Dermis microvascular lymphatic vessel endothelial cell (primary cell): ENCODE measurements at regions not wholly inside any gene's neighbourhood (a gene's known extent, or its start where the extent isn't known, plus 50 kb on each side); places are given as distances from the start of the nearest gene placed in this dataset.

ENCODE experiments used
- DNase-seq, 2 donors: peaks; one replicate each; pipeline versions ENCODE4 v3.0.0 to v3.0.0-alpha.2; 2010; ENCODE audit warnings: low read depth in 2 of 2

DNA sequence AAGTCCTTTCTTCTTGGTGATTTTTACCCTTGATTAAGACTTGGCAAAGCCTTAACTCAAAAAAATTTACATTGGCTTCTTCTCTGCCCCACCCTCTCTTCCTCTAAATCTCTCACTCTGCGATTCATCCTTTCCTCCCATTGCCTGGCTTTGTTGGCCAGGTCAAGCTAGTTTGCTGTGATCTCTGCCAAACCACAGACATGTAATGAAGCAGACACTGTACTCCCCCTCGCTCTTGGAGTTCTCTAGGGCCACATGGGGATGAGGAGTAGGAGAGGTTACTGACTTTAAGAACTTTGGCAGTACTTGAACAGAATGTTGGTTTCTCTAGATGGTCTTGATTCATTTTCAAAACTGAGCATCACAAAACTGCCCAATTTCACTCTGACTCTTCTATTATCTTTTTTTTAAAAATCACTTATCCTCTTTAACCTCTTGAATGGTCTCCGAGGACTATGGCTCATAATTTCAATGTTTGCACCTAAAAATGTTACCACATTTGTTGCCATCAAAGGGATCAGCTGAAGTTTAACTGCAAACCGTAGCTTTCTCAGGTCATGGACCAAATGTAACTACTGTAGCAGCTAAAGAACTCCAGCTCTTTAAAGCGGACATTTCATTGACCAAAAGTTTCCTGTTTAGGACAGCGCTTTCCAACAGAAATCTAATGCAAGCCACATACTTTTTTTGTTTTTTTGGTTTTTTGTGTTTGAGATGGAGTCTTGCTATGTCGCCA lies 62.7 kb upstream of the IPO9 start:
- peak in 1 of 2 donors; percentile 34 for DNase-seq

DNA sequence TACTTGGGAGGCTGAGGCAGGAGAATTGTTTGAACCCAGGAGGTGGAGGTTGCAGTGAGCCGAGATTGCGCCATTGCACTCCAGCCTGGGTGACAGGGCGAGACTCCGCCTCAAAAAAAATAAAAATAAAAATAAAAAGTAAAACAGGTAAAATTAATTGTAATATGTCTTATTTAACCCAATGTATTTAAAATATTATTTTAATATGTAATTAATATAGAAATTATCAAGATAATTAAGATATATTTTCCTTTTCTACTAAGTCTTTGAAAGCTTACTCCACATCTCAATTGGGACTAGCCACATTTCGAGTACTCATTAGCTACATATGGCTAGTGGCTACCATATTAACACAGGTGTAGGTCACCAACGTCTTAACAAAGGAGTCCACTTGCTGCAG lies 61.6 kb upstream of the IPO9 start:
- no peak for DNase-seq

DNA sequence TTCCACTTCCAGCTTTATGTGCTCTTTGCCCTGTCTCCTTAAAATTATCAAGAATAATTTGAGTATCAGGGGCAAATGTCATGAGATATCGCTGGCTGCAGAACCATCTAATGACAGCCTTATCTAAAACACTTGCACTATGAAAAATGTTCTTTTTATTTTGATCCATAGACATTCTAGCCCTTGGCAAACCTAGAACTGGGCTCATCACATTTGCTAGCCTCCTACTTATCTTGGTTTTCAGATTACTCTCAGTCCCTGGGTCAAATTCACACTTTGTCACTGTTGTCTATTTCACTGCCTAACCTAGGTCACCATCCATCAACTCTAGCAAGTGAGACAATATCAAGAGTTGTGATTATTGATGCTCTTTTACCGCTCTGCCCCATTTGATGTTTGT lies 59.9 kb upstream of the IPO9 start:
- DNase-seq = no peak

DNA sequence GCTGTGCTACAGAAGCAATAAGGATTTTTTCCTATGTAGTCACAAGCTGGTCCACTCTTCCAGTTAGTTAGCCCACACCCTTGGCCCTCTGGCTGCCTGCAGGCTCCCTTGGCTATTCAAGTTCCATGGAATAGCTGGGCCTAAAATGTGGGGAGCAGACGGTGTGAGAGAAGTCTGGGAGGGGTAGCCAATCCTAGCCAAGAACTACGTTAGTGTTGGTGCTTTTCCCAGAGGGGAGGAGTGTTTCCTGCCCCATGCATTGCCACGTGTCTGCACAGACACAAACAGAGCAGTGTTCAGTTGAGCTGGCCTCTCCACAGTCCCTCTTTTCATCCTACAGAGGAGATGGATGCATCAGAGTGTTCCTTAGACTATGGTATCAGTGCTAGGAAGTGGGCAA lies 59.0 kb upstream of the IPO9 start:
- peak in 1 of 2 donors; percentile 74 for DNase-seq

DNA sequence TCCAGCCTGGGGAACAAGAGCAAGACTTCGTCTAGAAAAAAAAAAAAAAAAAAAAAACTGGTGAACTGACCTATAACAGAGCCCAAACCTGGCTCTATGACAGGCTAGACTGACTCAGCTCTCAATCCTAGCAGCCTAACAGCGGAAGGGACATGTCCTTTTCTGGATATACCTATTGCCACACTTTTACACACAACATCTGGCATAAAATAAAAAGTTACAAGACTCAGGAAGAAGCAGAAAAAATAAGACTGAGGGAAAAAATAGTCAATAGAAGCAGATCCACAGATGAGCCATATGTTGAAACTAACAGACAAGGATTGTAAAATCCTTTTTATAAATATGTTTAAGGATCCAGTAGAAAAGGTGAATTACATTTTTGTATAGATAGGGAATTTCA lies 57.5 kb upstream of the IPO9 start:
- DNase-seq = no peak

DNA sequence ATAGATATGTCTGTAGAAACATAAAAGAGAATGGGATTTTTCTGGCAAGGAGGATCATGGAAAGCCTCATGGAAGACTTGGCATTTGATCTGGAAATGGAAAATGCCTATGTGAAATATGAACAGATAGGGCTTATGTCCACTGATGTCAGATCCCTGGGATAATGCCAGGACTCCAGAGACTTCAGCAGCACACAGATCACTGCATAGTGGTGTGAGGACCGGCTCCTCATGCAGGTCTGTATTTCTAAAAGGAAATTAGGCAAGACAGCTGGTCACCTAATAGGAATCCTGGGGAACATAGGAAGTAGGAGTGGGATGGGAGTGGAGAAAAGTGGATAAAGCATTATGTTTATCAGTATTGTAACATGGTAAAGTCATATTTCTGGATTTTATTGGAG lies 56.8 kb upstream of the IPO9 start:
- no peak for DNase-seq

DNA sequence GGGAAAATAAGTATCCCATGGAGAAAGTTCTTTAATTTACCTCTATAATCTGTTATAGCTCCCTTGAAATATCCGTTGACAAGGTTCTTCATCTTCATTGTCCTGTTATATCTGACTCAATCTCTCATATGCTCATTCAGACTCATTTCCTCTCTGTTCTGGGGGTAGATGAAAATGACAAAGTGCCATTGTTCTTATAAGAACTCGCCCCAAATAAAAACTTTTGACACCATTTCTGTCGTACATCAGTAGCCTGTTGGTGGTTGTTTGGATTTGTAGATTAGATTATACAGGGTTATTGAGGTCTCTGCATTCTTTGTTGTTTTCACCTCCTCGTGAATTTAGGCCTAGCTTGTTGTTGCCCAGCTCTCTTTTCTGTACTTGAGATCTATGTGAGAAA lies 55.2 kb upstream of the IPO9 start:
- DNase-seq = peak in 1 of 2 donors; percentile 83

DNA sequence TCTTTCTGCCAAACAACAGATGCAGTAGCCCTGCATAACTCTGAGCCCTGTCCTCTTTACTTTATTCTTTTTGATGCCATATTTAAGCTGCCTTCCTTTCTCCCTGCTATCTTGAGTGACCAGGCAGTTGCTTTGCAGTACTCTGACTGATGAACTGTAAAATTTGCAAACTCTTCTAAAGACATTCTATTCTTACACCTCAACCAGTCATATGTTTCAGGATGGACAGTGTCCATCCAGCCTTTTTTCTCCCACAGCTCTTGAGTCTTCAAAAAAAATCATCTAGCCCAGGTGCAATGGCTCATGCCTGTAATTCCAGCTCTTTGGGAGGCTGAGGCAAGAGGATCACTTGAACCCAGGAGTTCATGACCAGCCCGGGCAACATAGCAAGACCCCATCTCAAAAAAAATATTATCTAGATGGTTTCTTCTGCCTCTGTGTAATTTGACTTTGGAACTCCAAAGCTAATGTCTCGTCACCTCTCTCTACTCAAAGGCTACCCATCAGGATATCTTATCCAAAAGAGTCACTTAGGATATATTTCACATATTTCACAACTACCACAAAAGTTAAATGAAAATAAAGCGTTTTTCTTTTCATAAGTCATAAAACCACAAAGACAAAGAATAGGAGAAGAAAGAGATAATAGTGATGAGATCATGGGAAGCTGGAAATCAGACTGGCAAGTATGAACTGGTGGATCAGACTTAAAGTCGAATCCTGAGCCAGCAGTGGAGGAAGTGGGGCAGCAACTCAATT lies 54.6 kb upstream of the IPO9 start:
- DNase-seq = no peak

DNA sequence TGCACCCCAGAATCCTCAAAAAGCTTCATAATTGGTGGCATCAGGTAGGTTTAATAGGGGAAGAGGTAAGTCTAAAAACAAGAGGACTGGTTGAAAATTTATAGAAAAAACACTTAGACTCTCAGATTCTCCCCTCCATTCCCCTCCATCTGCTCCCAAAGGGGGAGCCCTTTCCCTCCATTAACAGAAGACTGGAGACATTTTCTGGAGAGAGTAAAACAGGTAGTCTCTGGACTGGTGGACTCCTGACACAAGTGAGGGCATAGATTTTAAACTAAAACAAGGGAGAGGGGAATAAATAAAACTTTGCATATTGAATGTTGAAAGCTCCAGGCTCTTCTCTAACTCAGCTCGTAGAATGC lies 54.0 kb upstream of the IPO9 start:
- no peak for DNase-seq

DNA sequence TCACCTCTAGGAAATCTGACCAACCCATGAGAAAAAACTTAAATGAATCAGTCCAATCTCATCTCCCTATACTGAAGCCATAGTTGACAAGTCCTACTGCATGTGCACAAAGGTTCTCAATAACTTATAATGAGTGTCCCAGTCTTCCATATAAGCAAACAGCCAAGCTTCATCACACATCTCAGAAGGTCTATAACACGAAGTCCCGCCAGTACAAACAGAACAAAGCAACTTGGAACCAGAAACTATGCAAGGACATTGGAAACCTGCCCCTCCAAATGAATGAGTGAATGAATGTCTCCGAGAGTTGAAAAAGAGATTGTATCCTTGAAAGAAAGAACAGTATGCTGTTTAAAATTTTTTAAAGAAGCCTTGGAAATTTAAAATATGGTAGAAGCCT lies 53.6 kb upstream of the IPO9 start:
- no peak for DNase-seq

DNA sequence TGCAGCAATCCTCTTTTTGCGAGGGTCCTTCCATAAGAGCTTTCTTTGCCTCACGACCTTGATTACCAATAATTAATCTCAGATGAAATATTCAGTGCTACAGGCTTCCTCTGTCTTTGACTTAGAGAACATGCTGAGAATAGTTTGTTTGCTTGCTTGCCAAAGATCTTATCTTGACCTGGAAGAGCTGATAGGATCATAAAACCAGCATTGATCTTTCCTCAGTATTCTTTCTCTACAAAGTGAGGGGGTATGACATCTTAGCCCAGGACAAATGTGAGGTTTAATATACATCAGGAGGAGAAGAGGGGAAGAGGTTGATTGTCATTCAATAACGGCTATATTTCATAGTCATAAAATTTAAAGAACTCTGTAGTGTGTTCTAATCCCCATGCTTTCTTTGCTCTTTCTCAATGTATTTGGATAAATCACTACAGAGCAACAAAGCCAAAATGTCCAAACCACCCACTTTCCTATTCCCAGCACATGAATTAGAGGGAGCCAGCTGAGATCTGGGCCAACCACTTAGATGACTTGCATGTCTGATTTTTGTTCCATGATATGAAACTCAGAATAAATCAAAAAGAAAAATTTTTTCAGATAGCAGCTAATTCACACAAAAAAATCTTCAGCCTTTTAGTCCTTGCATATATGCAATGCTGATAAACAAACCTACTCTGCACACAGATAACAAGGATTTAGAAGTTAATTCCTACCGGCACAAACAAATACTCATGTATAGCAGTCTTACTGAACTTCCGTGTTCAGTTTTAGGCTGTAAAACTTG lies 50.5 kb upstream of the IPO9 start:
- DNase-seq = no peak
